ENCODE measurements at regions not wholly inside any gene's neighbourhood (a gene's known extent, or its start where the extent isn't known, plus 50 kb on each side); places are given as distances from the start of the nearest gene placed in this dataset.
A peak's percentile ranks its signal among the peaks of the same experiment; 100 is the strongest.
"Not testable (repeated sequence)": the region's sequence is repeated elsewhere in the genome, so short reads cannot be mapped to it uniquely, and the experiment has no call there.

DNA sequence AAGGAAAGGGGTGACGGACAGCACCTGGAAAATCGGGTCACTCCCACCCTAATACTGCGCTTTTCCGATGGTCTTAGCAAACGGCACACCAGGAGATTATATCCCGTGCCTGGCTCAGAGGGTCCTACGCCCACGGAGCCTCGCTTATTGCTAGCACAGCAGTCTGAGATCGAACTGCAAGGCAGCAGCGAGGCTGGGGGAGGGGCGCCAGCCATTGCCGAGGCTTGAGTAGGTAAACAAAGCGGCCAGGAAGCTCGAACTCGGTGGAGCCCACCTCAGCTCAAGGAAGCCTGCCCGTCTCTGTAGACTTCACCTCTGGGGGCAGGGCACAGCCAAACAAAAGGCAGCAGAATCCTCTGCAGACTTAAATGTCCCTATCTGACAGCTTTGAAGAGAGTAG, 91.5 kb upstream of the MBIP start:
- DNase-seq (ENCODE audit: low spot score), result not testable (repeated sequence)

DNA sequence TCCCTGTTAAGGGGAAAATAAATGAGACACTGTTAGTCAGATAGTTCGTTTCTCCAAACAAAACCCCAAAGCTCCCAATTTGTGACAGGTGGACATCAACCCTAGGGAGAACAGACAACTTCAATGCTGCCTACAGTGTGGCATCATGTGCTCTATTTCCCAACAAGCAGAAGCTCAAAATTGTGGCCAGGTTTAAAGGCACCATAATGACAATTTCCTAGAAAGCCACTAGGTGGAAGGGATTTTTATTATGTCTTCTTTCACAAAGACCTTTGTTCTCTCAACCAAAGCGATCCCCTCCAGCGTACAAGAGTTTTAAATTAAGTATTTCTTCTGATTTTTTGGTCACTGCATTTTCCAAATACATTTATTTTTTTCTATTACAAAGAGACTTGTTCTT, 88.0 kb upstream of the MBIP start:
- no peak for DNase-seq (ENCODE audit: low spot score)

DNA sequence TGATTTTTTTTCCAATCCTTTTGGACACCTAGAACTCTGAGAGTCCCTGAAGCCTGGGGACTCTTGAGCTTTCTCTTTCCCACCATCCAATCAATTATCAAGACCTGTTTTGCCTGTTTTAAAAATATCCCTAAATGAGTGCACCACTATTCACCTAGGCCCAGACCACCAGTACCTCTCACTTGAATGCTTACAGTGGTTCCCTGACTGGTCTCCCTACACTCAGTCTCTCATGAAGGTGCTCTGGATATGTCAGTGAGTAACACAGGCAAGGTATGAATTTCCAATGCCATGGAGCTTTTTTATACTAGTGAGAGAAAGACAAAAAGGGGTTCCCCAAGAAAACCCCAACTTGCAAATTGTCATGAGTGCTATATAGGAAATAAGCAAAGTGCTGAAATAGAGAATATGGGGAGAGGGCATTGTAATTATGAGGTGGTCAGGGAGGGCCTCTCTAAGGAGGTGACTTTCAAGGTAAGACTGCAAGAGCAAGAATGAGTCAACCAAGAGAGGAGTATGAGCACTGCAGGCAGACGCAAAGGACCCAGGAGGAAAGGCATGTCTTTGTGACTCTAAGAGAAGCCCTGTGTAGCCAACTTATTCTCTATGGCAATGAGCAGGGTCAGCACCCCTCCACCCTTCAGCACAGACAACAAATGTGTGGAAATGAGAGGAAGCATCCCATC, 85.3 kb upstream of the MBIP start:
- no peak for DNase-seq (ENCODE audit: low spot score)

DNA sequence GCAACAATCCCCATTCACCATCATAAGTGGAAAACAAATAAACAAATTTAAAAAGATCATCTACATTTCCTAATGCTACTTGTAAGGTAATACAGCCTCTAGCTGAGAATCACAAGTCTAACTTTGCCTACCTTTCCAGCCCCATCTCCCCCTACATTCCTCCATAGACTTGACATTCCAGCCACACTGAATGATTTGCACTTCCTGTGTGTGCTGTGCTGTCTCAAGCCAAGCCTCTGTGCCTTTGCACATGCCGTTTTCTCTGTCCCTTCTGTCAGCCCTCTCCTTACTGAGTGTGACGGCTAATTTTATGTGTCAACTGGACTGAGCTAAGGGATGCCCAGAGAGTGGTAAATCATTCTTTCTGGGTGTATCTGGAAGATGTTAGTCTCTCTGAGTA, 82.4 kb upstream of the MBIP start:
- no peak for DNase-seq (ENCODE audit: low spot score)

DNA sequence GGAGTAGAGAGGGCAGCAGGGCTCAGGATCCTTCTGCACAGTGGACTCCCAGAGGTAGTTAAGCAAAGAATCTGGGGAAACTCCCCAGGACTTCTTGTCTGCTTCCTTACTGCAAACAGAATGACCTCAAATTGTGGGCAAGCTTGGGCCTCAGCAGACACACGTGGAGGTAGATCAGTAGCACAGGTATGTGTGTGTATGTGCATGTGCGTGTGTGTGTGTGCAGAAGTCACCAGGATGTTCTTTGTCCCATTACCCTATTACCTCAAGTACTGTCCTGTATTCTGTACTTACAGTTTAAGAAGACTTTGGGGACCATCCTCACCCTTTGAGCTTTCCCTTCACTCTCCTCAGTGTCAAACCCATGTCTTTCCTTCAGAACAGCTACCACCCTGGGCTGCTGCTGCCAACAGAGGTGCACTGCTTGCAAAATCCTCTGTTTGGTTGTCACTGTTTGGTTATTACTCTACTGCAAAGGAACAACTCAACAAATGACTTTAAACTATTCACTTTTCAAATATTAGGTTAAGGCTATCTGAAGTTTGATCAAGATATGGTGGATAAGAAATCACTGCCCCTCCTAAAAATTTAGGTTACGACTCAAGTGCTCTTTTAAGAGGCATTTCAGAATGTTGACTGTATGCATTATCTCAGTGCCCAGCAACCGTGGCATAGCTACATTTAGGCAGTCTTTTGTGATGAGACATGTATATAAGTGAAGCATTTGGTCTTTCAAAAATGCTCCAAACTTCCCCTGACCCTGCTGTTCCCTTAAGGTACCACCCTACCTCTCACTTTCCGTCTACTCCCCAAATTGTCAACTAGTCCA, 78.2 kb upstream of the MBIP start:
- no peak for DNase-seq (ENCODE audit: low spot score)

DNA sequence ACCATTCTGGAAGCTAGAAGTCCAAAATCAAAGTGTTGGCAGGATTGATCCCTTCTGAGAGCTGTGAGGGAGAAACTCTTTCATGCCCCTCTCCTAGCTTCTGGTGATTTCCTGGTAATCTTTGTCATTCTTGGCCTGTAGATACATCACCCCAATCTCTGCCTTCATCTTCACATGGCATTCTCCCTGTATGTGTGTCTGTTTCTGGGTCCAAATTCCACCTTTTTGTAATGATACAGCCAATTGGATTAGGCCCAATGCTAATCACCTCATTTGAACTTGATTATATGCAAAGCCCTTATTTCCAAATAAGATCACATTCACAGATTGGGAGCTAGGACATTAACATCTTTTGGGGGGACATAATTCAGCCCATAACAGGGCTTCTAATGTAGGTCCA, 76.9 kb upstream of the MBIP start:
- DNase-seq (ENCODE audit: low spot score), result no peak

DNA sequence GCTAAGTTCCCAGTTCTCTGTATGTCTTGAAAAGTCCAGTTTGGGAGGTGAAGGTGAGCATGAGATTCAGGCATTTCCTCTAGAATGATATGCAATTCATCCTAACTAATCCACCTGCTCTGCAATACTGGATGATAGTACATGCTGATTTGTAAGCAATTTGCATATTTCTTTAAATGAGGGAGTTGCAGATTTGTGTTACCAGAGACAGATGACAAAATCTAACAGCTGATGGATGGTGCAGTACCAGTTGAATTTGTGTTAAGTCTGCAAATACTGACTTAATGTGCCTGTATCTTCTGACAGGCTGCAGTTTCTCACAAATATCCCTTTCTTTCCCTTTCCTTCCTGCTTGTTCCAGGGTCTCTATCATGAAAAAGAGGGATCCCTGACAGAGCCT, 76.4 kb upstream of the MBIP start:
- no peak for DNase-seq (ENCODE audit: low spot score)

DNA sequence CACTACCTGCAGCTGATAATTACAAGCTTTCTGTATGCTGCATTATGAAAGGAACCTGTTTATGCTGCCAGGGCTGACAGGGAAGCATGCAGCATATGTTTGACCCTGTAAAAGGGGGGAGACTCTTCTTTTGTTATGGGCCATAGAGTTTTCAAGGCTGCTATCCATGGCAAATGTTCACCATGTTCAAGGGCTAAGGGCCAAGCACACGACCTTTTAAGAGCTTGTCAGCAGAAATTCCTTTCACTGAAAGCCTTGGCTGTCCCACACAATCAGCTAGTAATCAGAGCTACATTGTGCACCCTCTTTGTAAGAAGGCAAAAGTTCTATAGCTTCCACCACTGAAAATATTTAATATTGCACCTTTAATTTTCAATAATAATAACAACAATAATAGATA, 74.2 kb upstream of the MBIP start:
- DNase-seq (ENCODE audit: low spot score), result no peak

DNA sequence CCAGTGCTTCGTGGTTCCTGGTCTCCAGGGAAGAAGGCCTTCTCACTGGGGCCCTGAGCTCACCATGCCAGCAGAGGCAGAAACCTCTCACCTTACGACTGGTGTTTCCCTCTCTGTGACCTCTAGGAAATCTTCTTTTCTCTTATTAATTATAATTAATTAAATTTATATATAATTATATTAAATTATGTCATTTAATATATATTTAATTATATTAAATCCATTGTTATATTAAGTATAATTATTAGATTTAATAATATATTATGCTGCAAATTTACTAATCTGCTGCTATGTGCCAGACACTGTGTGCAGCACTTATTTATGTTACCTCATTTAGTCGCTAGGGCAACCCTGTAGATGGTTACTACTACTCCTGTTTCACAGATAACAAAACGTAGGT, 70.3 kb upstream of the MBIP start:
- no peak for DNase-seq (ENCODE audit: low spot score)

DNA sequence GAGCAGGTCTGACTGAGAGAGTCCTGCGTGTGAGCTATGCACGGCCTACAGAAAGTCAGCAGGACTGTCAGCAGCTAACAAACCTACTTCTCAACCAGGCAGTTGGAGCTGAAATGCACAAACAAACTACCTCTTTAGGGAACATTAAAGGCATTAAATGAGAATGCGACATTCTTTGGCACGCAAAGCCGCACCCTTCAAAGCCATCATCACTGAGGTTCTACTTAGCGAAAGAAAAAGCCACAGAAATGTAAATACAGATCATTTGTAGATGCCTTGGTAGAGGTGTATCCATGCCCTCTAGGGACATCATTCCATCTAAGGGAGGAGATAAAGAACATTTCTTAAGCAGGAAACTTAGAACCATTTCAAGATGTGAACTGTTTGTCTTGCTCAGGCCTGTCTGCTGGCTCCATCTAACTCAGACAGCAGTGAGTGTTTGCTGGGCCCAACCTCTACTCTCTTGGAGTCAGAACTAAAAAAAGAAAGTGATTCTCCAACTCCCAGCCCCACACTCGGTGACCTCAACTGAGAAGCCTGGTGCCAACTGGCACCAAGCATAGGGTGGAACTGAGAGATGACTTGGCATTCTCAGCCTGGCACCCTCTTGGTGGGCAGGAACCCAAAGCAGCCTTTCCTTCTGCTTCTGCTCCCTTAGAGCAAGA, 63.5 kb upstream of the MBIP start:
- no peak for DNase-seq (ENCODE audit: low spot score)

DNA sequence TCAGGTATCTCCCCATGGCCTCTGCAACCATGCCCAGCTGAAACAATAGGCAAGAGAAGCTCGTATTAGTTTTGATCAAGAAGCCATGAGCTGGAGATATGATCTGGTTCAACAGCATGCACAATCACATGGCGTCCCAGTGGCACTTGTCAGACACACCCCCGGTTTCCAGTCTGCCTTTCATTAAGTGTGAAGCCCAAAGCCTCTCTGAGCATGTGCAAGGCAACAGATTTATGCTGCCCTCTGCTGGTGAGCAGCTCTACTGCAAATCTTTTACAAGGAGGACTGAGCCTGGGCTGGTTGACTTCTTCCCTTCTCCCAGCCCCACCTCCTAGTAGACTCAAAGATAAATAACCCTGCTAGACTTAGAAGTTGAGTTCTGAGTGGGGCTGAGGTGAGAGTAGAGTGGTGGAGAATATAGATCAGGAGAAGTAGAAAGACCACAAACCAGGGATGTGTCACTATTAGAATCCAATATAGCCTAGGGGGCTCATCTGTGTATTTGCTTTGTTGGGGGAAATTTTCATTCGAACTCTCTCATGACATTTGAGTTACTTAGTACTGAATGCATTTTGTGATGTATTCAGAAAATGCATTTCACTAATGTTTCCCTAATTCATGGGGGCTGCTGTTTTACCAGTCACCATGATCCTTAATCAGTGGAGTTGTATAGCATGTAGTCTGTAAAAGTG, 53.7 kb upstream of the MBIP start:
- DNase-seq (ENCODE audit: low spot score), result peak; percentile 55

All from A172 (cell line).